IPS DF 4.7 (cell line): ENCODE measurements at regions not wholly inside any gene's neighbourhood (a gene's known extent, or its start where the extent isn't known, plus 50 kb on each side); places are given as distances from the start of the nearest gene placed in this dataset.
"Not testable (repeated sequence)": the region's sequence is repeated elsewhere in the genome, so short reads cannot be mapped to it uniquely, and the experiment has no call there.

Experiments
- DNase-seq: peaks from one replicate; pipeline ENCODE4 v3.0.0-alpha.2; 2013; ENCODE audit warnings: low spot score; ENCODE audit errors: extremely low read depth

GRCh38 chr6:109255087-109255486 is 127.2 kb downstream of the CD164 start:
- no peak for DNase-seq

DNA sequence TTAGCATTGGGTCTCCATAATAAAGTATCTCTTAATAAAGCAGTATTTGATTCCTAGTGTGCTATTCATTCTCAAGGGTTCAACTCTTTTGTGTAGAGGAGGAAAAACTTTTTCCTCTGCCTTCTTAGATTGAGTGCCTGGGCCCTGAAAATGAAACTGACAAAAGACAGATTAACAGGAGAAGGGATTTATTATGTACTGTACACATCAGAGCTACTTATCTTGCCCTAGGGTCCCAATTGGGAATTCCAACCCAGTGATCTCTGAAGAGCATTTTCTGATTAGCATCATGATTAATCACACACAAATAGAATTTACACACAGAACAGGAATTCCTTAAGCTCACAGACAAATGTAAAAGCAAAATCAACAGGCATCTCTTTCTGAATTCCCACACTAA is 128.9 kb downstream of the CD164 start:
- DNase-seq = no peak

DNA sequence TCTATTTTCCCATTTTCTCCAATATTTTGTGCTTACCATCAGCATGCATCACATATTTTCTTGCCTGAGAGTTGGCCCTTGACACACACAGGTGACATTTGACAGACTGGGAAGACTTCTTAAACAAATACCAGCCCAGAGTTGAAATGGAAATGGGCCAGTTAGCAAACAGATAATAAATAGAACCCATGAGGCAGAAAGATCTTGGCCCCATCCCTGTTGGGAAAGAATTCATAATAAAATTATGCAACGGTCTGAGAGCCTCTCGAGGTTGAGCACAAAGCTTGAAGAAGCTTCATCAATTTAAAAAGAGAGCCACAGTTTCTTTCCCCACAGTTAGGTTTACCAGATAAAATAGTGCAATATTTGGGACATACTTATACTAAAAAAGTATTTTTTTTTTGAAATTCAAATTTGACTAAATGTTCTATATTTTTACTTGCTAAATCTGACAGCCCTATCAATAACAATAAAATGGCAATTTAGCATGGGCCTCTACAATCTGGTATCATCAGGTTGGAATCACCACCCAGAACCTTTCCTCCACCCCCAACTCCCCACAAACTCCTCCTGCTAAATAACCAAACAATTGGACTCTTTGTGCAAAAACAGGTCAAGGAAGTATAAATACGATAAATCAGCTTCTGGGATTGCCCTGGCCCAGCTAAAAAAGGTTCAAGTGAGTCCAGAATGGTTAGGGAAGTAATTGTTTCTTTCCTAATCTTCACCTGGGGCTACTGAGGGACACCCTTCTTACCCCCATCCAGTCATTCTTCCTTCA is 129.8 kb downstream of the CD164 start:
- no peak for DNase-seq

DNA sequence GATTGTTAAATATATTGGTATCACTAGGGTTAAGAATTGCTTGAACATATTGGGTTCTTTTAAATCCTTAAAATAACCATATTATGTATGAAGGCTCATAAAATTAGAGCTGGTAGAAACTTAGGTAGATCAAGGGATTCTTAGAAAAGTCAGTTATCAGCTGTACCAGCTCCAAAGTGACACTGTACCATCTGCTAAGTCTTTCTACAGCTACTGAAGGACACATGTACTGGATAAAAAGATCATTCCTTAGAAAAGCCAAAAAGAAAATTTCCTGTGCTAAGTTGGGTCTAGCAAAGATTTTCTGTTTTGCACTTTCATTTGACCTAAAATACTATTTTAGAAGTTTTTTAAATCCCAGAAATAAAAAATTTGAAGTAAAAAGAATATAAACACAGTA is 130.4 kb downstream of the CD164 start:
- DNase-seq = no peak

- not testable (repeated sequence) for DNase-seq
Measured at GRCh38 chr6:109250544-109251156, 131.6 kb downstream of the CD164 start.

DNA sequence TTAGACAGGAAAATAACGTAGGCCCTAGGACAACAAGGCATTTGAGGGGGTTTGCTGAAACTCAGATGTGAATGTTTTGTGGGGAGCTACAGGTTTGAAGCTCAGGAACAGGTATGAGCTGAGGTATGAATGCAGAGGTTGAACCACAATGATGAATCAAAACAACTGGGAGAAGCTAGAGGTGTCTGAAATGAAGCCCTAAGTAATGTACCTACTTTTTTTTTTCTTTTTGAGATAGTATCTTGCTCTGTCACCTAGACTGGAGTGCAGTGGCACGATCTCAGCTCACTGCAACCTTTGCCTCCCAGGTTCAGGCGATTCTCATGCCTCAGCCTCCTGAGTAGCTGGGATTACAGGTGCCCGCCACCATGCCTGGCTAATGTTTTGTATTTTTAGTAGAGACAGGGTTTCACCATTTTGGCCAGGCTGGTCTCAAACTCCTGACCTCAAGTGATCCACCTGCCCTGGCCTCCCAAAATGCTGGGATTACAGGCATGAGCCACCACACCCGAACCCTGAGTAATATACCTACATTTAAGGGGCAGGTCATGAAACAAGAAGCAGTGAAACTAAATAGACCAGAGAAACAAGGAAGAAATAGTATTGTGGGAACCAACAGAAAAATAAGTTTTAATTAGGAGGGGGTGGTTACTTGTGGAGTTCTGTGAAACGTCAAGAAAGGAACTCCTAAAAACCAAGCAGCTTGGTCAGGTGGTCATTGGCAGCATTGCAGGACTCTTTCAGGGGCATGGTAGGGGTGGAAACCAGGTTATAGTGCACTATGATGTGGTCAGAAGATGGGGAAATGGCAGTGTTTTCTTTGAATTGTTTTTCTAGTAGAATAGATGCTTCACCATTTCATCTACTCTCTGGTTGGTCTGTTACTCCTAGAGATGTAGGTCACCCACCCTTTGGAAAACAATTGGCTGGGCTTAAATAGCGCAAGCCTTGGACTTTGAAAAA is 138.1 kb downstream of the CD164 start:
- no peak for DNase-seq

DNA sequence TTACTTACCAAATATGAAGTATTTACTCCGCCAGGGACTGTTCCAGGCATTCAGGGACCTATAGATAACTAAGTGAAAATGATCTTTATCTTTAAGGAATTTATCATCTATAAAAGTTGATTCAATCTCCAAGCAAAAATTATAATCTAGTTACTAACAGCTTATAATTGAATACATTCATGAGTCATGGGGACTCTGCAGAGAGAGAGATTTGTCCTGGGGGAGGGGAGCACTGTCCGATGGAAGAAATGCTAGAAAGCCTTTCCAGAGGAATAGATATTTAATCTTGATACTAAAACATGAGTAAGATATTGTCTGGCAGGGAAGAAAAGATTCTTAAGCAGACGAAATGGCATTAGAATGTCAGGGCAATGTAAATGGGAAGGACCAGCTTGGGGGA is 139.3 kb downstream of the CD164 start:
- no peak for DNase-seq

GRCh38 chr6:109242029-109242428 is 140.2 kb downstream of the CD164 start:
- DNase-seq = no peak

- DNase-seq = no peak
Measured at GRCh38 chr6:109241199-109241598, 141.1 kb downstream of the CD164 start.

DNA sequence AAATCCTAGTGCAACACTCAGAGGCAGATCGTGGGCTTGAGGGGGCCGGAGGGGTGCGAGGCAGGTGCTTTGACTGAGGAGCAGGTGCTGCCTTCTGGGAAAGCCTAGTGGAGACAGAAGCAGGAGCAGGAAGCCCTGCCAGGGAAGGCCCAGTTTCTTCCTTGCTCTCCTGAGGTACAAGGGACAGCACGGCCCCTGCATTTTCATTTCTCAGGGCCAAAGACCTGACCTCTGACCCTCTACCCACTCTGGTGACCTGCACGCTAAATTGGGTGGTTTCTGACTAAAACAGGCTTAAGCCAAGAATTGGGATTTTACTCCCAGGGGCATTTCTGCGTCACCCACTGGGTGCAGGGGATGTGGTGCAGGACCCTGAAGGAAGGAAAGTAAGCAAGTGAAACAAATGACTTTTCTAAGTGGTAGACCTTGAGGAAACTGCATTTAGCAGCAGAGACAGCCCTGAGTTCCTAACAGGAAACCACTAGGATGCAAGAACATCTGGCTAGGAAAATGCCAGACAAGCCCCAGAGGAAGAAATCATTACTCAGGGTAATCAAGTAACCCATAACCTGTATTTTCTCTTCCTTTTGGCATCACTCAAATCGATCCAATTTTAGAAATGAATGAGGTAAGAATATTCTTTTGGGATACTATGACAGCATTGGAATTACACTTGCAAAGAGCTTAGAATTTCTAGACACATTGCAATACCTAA is 141.7 kb downstream of the CD164 start:
- DNase-seq = no peak

- DNase-seq = no peak
Measured at GRCh38 chr6:109239651-109240321, 142.5 kb downstream of the CD164 start.

GRCh38 chr6:109239160-109239559 is 143.1 kb downstream of the CD164 start:
- no peak for DNase-seq

DNA sequence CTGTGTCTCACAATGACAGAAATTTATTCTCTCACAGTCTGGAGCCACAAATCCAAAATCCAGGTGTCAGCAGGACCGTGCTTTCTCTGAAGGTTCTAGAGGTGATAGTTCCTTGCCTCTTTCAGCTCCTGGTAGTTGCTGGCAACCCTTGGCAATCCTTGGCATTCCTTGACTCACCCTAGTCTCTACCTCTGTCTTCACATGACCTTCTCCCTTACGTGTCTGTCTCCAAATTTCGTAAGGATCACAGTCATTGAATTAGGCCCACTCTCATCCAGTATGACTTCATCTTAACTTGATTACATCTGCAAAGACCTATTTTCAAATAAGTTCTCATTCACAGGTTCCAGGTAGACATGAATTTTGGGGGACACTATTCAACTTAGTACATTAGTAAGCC is 143.1 kb downstream of the CEP57L1 start:
- no peak for DNase-seq

GRCh38 chr6:109237986-109238329 is 142.7 kb downstream of the CEP57L1 start:
- DNase-seq = no peak

DNA sequence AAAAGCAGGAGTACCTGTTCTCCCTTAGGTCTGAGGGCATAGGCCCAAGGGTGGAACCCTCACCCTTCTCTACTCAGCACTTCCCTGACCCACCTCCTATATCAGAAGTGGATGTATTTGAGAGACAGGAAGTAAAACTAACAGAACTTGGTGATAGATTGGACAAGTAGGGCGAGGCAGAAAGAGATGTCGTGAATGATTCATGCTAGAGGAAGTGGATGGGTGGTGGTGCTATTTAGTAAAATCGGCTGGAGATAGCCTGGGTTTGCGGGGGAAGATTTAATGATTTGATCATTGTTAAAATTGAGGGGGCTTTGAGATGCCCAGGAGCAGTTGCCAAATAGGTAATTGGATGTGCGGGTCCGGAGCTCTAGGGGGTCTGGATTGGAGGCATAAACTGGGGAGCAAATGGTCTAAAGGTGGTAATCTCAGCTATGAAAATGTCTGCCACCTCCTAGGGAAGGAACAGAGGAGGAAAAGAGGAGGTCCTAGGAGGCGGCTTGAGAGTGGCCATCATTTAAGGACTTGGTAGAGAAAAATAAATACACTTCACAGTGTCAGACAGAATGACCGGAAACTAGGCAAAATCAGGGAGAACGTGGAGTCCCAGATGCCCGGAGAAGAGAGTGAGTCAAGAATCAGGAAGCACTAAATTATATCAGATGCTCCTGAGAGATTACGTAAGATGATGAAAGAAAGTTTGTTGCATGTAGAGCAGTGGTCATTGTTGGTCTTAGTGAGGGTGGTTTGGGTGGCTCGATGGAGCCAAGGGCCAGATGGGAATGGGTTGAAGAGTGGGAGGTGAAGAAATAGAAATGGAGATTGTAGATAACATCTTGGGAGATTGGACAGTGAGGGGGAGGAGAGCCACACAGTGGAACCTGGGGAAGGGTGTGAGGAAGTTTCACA is 142.0 kb downstream of the CEP57L1 start:
- no peak for DNase-seq

GRCh38 chr6:109236115-109237076 is 141.1 kb downstream of the CEP57L1 start:
- DNase-seq = peak; percentile 66

GRCh38 chr6:109235481-109236038 is 140.3 kb downstream of the CEP57L1 start:
- no peak for DNase-seq

DNA sequence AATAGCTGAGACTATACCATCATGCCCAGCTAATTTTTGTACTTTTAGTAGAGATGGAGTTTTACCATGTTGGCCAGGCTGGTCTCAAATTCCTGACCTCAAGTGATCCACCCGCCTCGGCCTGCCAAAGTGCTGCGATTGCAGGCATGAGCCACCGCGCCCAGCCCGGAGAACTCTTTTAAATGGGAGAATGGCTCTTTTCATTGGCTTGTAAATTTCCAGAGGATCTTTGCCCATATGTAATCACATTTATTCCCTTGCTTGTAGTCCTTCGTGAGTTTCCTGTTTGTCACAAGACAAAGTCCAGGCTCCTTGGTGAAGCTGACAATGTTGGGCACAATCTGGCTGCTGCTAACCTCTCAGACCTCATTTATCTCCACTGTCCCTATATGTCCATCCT is 135.1 kb downstream of the CEP57L1 start:
- no peak for DNase-seq
